NCI-H1436 treated with DMSO at 0.1 percent for 48 hours (cell line): ENCODE measurements at regions not wholly inside any gene's neighbourhood (a gene's known extent, or its start where the extent isn't known, plus 50 kb on each side); places are given as distances from the start of the nearest gene placed in this dataset.

Experiments
- DNase-seq: peaks from one replicate; lab custom pipeline; 2025; lab: John Stamatoyannopoulos, UW

- no peak for DNase-seq
Measured at GRCh38 chr18:71754246-71754645, 789.9 kb downstream of the CBLN2 start.

- no peak for DNase-seq
Measured at GRCh38 chr18:71743634-71744033, 800.5 kb downstream of the CBLN2 start.

GRCh38 chr18:71729611-71730010 lies 814.5 kb downstream of the CBLN2 start:
- no peak for DNase-seq

- no peak for DNase-seq
Measured at GRCh38 chr18:71727909-71728308, 816.2 kb downstream of the CBLN2 start.

- DNase-seq, result no peak
Measured at GRCh38 chr18:71725256-71725655, 818.9 kb downstream of the CBLN2 start.

- DNase-seq, result no peak
Measured at GRCh38 chr18:71707985-71708500, 836.1 kb downstream of the CBLN2 start.

GRCh38 chr18:71707400-71707799 lies 836.7 kb downstream of the CBLN2 start:
- DNase-seq, result no peak

GRCh38 chr18:71689416-71690160 lies 854.6 kb downstream of the CBLN2 start:
- no peak for DNase-seq

GRCh38 chr18:71682591-71682990 lies 861.6 kb downstream of the CBLN2 start:
- no peak for DNase-seq

GRCh38 chr18:71678144-71678543 lies 866.0 kb downstream of the CBLN2 start:
- DNase-seq, result no peak

- DNase-seq, result no peak
Measured at GRCh38 chr18:71673954-71674353, 870.2 kb downstream of the CBLN2 start.

GRCh38 chr18:71673498-71673897 lies 870.6 kb downstream of the CBLN2 start:
- no peak for DNase-seq

- no peak for DNase-seq
Measured at GRCh38 chr18:71666481-71666880, 877.7 kb downstream of the CBLN2 start.

- no peak for DNase-seq
Measured at GRCh38 chr18:71665131-71665530, 879.0 kb downstream of the CBLN2 start.

GRCh38 chr18:71643822-71644221 lies 900.3 kb downstream of the CBLN2 start:
- DNase-seq, result no peak

- DNase-seq, result no peak
Measured at GRCh38 chr18:71630696-71631095, 913.4 kb downstream of the CBLN2 start.

GRCh38 chr18:71625556-71626090 lies 918.5 kb downstream of the CBLN2 start:
- peak; percentile 25 for DNase-seq

- no peak for DNase-seq
Measured at GRCh38 chr18:71598374-71598773, 945.8 kb downstream of the CBLN2 start.

- no peak for DNase-seq
Measured at GRCh38 chr18:71597219-71597618, 946.9 kb downstream of the CBLN2 start.

GRCh38 chr18:71583252-71583651 lies 960.9 kb downstream of the CBLN2 start:
- DNase-seq, result no peak

- no peak for DNase-seq
Measured at GRCh38 chr18:71554686-71555085, 989.5 kb downstream of the CBLN2 start.

GRCh38 chr18:71541643-71542042 lies 1002.5 kb downstream of the CBLN2 start:
- DNase-seq, result no peak

GRCh38 chr18:71529703-71530303 lies 1014.3 kb downstream of the CBLN2 start:
- no peak for DNase-seq
